Right atrium auricular region (tissue), 2 donors: ENCODE measurements at regions not wholly inside any gene's neighbourhood (a gene's known extent, or its start where the extent isn't known, plus 50 kb on each side); places are given as distances from the start of the nearest gene placed in this dataset.

ENCODE experiments used
- DNase-seq: peaks from one replicate; pipeline ENCODE4 v3.0.0-alpha.2; 2019; ENCODE audit warnings: low spot score
- H3K27ac ChIP-seq, 2 donors: fragments of 200-600 bp; sonication (generic); 1 replicate in 1 of 2; 2 replicates in 1 of 2; pipeline ENCODE4 v1.5.1; 2016 to 2019
- H3K27me3 ChIP-seq, 2 donors: fragments of 200-600 bp; sonication (generic); one replicate each; pipeline versions ENCODE4 v1.5.1 to v1.6.0; 2017 to 2019
- H3K36me3 ChIP-seq: fragments of 200-600 bp; sonication (generic); one replicate; pipeline ENCODE4 v1.5.1; 2016
- H3K4me1 ChIP-seq, 2 donors: fragments of 200-600 bp; sonication (generic); one replicate each; pipeline versions ENCODE4 v1.5.1 to v1.6.0; 2017 to 2019
- H3K4me3 ChIP-seq, 2 donors: fragments of 200-600 bp; sonication (generic); 1 replicate in 1 of 2; 2 replicates in 1 of 2; pipeline ENCODE4 v1.5.1; 2017 to 2019; ENCODE audit warnings: mild to moderate bottlenecking in 1 of 2, moderate library complexity in 1 of 2
- H3K9me3 ChIP-seq, 2 donors: fragments of 200-600 bp; sonication (generic); one replicate each; pipeline ENCODE4 v1.5.1; 2019
- CTCF ChIP-seq, 2 donors: fragments of 200-600 bp; sonication (generic); IDR thresholded peaks; one replicate each; pipeline ENCODE4 v1.5.1; 2019; ENCODE audit warnings: antibody characterized with exemption in 2 of 2

DNA sequence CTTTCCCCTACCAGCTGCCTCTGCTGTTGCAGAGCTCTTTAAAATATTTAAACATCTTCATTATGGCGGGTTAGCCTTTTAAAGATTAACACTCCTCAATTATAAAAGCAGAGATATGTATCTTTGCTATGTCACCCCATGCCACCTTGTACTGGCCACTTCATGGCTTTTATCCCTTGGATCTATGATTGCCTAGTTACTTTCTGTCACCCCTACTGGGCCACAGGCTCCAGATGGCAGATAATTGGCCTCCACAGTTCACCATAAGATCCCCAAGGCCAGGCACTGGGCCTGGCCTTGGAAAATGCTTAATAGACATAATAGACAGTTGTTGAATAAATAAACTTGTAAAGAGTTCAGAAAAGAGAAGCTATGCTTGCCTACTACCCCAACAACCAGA is 142.0 kb upstream of the SHB start:
- DNase-seq: no peak
- Histone ChIP-seq H3K27ac (no peak overlapping the region), H3K9me3 (no peaks in the 10 kb centered on the region), H3K4me1 (no peaks in the 10 kb centered on the region), H3K4me3 (no peak overlapping the region), H3K36me3 (no peaks in the 10 kb centered on the region), H3K27me3 (no peaks in the 10 kb centered on the region)
- TF ChIP-seq CTCF (IDR thresholded peaks at IDR 0.05): no peak

GRCh38 chr9:38208206-38208901 is 139.3 kb upstream of the SHB start:
- TF ChIP-seq CTCF (IDR thresholded peaks at IDR 0.05): no peak
- no peak for DNase-seq
- no peak overlapping the region for H3K27ac ChIP-seq

GRCh38 chr9:38207247-38207778 is 138.3 kb upstream of the SHB start:
- Histone ChIP-seq H3K4me1 (no peaks in the 10 kb centered on the region), H3K27me3 (no peaks in the 10 kb centered on the region), H3K27ac (no peak overlapping the region), H3K4me3 (no peak overlapping the region), H3K36me3 (no peaks in the 10 kb centered on the region), H3K9me3 (no peaks in the 10 kb centered on the region)
- no peak for TF ChIP-seq CTCF (IDR thresholded peaks at IDR 0.05)
- no peak for DNase-seq

More at GRCh38 chr9:38208206-38208901, 139.3 kb upstream of the SHB start:
- Histone ChIP-seq H3K36me3 (no peaks in the 10 kb centered on the region), H3K4me3 (no peak overlapping the region), H3K27me3 (no peaks in the 10 kb centered on the region), H3K9me3 (no peaks in the 10 kb centered on the region), H3K4me1 (no peaks in the 10 kb centered on the region)

- Histone ChIP-seq H3K27me3 (no peaks in the 10 kb centered on the region), H3K27ac (no peak overlapping the region), H3K9me3 (no peaks in the 10 kb centered on the region), H3K36me3 (no peaks in the 10 kb centered on the region), H3K4me1 (no peaks in the 10 kb centered on the region), H3K4me3 (no peak overlapping the region)
- no peak for DNase-seq
- no peak for TF ChIP-seq CTCF (IDR thresholded peaks at IDR 0.05)
These were observed 136.3 kb upstream of the SHB start for GRCh38 chr9:38205279-38205678.

- H3K36me3 ChIP-seq: no peaks in the 10 kb centered on the region
- no peak for DNase-seq
- TF ChIP-seq CTCF (IDR thresholded peaks at IDR 0.05): no peak
- H3K9me3 ChIP-seq: no peaks in the 10 kb centered on the region
- H3K4me3 ChIP-seq: no peak overlapping the region
- no peaks in the 10 kb centered on the region for H3K27me3 ChIP-seq
- H3K27ac ChIP-seq: no peak overlapping the region
- H3K4me1 ChIP-seq: no peaks in the 10 kb centered on the region
These were observed 133.4 kb upstream of the SHB start for GRCh38 chr9:38202336-38202938.
